ENCODE measurements at regions not wholly inside any gene's neighbourhood (a gene's known extent, or its start where the extent isn't known, plus 50 kb on each side); places are given as distances from the start of the nearest gene placed in this dataset.
A peak's percentile ranks its signal among the peaks of the same experiment; 100 is the strongest.

DNA sequence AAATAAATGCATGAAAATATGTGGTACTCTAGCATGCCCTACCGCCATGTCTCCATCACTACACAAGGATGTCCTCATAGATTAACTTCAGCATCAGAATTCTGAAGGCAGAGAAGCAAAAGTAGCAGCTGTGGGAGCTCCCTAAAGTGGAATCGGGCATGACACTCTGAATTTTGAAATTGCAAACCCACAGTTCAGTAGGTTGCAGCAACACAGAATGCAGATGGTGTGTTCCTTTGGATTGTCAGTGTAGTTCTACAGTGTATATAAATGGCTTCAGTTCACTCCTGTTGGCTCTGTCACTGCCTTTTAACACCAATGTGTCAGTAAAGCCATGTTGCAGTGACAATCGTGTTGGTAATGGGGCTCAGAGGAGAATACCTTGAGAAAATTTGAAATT, 973.6 kb upstream of the WWC1 start:
- DNase-seq (ENCODE audit: low read depth): no peak
- no peak for TF ChIP-seq CTCF (IDR thresholded peaks at IDR 0.05; ENCODE audit: insufficient read depth, low read depth, low read length, missing control alignments)
- H3K4me3 ChIP-seq (ENCODE audit: low read length): no peak overlapping the region

DNA sequence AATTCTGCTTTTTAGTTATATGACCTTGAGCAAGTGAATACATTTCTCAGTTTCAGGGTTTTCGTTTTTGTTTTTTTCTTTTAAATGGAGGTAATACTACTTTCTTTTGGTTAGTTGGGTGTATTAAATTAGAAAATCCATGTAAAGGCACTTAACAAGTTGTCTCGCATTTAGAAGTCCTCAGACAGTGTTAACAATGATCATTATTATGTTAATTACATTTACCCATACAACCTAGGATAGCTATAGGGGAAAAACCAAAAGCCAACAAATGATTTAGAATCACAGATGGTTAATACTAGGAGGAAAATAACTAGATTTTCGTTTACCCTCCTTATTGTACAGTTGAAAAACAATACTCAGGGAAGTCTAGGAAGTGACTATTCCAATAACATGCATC, 972.2 kb upstream of the WWC1 start:
- H3K4me3 ChIP-seq (ENCODE audit: low read length): no peak overlapping the region
- no peak for DNase-seq (ENCODE audit: low read depth)
- TF ChIP-seq CTCF (IDR thresholded peaks at IDR 0.05; ENCODE audit: insufficient read depth, low read depth, low read length, missing control alignments): no peak

DNA sequence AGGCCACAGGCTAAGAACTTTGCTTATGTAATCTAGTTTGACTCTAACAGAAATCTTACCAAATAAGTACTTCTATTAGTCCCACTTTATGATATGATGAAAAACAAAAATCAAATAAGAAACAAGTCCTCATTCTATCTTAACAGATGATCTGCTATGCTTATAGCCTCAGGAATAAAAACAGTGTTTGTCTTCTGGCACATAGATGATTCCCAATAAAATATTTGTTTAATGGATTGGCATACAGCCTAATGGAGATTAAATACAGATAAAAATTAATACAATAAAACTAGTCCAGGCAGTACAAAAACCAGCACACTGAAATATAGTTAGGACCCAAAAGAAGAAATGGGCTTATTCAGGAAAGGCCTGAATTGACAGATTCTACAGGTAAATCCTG, 971.4 kb upstream of the WWC1 start:
- no peak for TF ChIP-seq CTCF (IDR thresholded peaks at IDR 0.05; ENCODE audit: insufficient read depth, low read depth, low read length, missing control alignments)
- no peak overlapping the region for H3K4me3 ChIP-seq (ENCODE audit: low read length)

DNA sequence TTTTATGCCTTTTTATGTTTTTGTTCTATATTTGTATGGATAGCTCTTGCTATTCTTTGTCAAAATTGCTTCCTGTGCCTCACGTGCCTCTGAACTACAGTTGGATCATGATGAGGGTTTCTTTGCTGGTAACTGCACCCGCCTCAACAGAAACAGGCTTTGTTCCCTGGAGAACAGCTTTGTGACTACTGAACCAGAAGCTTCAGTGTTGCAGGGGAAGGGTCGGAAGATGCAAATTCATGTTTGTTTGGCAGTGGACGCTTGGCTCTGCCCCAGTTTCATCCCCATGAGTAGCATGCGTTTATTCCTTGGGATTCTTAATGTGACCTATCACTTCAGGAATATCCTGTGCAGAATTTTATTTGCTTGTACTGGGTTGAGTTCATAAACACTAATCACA, 959.1 kb upstream of the WWC1 start:
- no peak overlapping the region for H3K4me3 ChIP-seq (ENCODE audit: low read length)
- DNase-seq (ENCODE audit: low read depth): no peak
- no peak for TF ChIP-seq CTCF (IDR thresholded peaks at IDR 0.05; ENCODE audit: insufficient read depth, low read depth, low read length, missing control alignments)

More for the DNA sequence above, 971.4 kb upstream of the WWC1 start:
- DNase-seq (ENCODE audit: low read depth): no peak

GRCh38 chr5:167336161-167336560, 955.3 kb upstream of the WWC1 start:
- DNase-seq (ENCODE audit: low read depth): no peak
- TF ChIP-seq CTCF (IDR thresholded peaks at IDR 0.05; ENCODE audit: insufficient read depth, low read depth, low read length, missing control alignments): no peak
- no peak overlapping the region for H3K4me3 ChIP-seq (ENCODE audit: low read length)

- peak; percentile 38 for DNase-seq (ENCODE audit: low read depth)
- no peak overlapping the region for H3K4me3 ChIP-seq (ENCODE audit: low read length)
- TF ChIP-seq CTCF (IDR thresholded peaks at IDR 0.05; ENCODE audit: insufficient read depth, low read depth, low read length, missing control alignments): no peak
Observed at GRCh38 chr5:167339205-167339604, 952.2 kb upstream of the WWC1 start.

GRCh38 chr5:167346461-167346860, 945.0 kb upstream of the WWC1 start:
- no peak for DNase-seq (ENCODE audit: low read depth)
- no peak overlapping the region for H3K4me3 ChIP-seq (ENCODE audit: low read length)
- no peak for TF ChIP-seq CTCF (IDR thresholded peaks at IDR 0.05; ENCODE audit: insufficient read depth, low read depth, low read length, missing control alignments)
